ENCODE measurements at regions not wholly inside any gene's neighbourhood (a gene's known extent, or its start where the extent isn't known, plus 50 kb on each side); places are given as distances from the start of the nearest gene placed in this dataset.

GRCh38 chr18:60804415-60804814, 431.8 kb upstream of the MC4R start:
- DNase-seq: no peak

DNA sequence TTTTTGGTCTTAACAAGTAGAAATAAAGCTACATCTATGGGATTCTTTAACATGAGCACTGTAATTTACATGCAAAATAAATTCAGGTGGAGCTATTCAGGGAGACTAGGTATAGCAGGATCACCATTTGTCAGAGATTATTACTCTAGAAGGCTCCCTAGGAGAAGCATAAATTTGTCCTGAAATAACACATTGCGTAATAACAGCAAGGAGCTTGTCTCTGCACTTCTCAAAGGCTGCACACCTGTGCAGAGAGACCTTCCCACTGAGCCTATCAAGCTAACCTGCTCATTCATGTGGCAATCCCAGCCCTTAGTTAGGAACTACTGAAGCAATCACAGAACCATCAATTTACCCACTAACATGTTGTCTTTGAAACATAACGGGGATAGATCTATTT, 437.4 kb upstream of the MC4R start:
- DNase-seq: no peak

- no peak for DNase-seq
Observed at GRCh38 chr18:60812921-60813320, 440.3 kb upstream of the MC4R start.

GRCh38 chr18:60826346-60826745, 453.8 kb upstream of the MC4R start:
- no peak for DNase-seq

GRCh38 chr18:60831971-60832370, 459.4 kb upstream of the MC4R start:
- no peak for DNase-seq

DNA sequence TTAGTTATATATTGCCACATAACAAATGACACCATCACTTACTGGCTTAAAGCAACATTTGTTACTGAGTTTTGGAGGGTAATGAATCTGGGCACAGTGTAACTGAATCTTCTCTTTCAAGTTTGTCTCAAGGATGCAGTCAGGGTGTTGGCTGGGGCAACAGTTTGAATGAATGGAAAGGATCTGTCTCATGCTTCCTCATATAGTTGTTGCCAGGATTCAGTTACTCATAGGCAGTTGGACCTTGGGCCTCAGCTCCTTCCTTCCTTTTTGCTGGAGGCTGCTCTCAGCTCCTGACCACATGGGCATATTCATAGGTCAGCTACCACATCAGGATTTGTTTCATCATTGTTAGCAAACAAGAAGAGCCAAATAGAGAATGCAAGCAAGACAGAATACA, 466.1 kb upstream of the MC4R start:
- DNase-seq: no peak

DNA sequence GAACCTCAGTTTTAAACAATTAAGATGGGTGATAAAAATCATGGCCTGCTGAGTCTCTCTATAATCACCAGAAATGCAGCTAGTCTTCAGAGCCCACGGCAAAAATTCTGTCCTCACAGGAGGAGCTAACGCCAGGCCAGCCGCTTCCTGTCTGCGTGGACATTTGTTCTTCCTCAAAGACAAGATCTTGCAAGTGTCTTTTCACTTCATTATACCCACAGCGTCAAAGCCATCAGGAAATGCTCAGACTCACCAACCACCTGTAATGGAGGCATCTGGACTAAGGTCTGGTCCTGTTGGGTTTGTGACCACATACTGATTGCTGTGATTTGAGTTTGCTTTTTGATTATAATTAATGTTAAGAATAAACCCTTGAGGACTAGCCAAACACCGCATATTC, 473.8 kb upstream of the MC4R start:
- no peak for DNase-seq

DNA sequence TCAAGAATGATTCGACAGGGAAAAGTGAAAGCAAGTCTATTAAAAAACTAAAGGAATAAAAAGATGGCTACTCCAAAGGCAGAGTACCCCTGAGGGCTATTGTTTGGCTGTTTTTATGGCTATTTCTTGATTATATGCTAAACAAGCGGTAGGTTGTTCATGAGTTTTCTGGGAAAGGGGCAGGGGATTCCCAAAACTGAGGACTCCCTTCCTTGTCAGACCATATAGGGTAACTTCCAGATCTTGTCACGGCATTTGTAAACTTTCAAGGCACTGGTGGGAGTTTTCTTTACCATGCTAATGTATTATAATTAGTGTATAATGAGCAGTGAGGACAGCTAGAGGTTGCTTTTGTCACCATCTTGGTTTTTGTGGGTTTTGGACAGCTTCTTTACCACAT, 474.9 kb upstream of the MC4R start:
- no peak for DNase-seq

DNA sequence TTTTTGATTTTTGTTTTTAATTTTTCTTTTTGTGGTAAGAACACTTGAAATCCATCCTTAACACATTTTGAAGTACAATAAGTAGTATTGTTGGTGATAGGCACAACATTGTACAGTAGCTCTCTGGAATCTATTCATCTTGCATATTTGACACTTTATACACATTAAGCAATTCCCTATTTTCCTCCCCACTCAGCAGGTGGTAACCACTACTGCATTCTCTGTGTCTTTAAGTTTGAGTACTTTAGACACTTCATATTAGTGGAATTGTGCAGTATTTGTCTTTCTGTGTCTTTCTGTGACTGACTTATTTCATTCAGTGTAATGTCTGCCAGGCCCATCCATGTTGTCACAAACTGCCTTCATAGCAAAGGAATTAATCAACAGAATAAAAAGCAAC, 471.7 kb upstream of the CDH20 start:
- DNase-seq: no peak

GRCh38 chr18:60862988-60863387, 470.2 kb upstream of the CDH20 start:
- DNase-seq: no peak

DNA sequence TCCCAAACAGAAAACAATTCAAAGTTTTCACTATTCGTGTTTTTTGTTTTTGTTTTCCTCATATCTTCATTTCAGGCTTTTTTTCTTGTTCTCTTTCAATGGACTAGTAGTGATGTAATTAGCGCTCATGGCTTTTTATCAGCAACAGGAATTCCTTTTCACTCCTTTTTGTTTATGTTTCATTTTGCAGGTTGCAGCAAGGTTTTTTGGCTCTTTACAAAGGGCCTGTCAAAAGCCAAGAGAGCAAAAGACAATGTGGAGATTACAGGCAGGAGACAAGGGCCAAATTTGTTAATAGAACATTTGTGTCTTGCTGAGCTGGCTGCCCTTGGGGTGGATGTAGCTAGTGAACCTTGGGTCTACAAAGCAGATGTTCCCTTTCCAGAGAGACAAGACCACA, 467.4 kb upstream of the CDH20 start:
- no peak for DNase-seq

DNA sequence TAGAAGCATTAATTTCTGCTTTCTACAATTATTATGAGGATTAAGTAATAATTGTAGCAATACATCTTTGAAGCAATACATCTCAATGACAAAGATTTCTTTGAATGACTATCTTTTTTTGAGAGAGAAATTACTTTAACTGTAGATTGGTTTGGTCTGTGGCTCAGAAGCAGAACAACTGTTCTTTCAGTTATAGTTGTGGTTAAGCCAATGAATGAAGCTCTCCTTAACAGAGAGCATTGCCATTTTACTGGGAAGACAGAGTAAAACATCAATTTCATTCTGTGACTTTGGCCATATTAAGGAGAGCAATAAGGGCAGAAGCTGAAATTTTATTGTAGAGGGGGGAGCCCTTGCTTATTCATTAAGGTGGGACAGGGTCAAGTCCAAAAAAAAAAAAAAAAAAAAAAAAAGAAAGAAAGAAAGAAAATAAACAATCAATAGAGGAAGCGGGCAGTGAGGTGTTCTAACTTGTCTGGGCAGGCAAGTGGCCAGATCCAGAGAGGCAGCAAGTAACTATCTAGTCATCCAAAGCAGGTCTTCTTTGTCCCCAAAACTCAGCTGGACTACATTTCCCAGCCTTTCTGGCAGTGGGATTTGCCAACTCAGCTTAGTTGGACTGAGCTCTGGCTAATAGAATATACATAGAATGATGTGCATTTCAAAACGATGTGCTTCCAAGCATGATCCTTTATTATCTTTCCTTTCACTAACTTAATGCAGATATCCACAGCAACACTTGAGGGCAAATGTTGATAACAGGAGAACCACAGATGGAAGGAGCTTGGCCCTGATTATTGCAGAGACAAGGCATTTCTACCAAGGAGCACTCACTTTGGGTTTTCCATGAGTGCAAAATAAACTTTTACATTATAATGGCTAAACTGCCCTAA, 462.7 kb upstream of the CDH20 start:
- DNase-seq: no peak

- no peak for DNase-seq
Observed at GRCh38 chr18:60872434-60872833, 460.8 kb upstream of the CDH20 start.

- no peak for DNase-seq
Observed at GRCh38 chr18:60873708-60874107, 459.5 kb upstream of the CDH20 start.

- DNase-seq: no peak
Observed at GRCh38 chr18:60875957-60876507, 457.2 kb upstream of the CDH20 start.

GRCh38 chr18:60880184-60880583, 453.0 kb upstream of the CDH20 start:
- DNase-seq: no peak

GRCh38 chr18:60883587-60883986, 449.6 kb upstream of the CDH20 start:
- no peak for DNase-seq

DNA sequence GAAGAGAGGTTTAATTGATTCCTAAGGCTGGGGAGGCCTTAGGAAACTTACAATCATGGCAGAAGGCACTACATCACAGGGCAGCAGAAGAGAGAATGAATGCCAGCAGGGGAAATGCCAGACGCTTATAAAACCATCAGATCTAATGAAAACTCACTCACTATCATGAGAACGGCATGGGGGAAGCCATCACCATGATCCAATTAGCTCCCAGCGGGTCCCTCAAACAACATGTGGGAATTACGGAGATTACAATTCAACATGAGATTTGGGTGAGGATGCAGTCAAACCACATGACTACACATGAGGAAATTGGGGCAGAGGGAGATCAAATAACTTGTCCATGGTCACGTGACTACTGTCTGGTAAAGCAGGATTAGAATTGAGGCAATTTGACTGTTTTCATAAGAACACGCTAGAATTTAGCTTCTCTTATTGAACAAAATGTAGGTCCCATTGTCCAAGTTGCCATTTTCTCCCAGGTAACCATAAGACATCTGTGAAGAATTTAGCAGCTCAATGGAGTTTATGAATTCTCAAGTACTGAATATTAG, 445.1 kb upstream of the CDH20 start:
- DNase-seq: no peak

- no peak for DNase-seq
Observed at GRCh38 chr18:60889442-60889841, 443.8 kb upstream of the CDH20 start.

- DNase-seq: no peak
Observed at GRCh38 chr18:60891936-60892335, 441.3 kb upstream of the CDH20 start.

DNA sequence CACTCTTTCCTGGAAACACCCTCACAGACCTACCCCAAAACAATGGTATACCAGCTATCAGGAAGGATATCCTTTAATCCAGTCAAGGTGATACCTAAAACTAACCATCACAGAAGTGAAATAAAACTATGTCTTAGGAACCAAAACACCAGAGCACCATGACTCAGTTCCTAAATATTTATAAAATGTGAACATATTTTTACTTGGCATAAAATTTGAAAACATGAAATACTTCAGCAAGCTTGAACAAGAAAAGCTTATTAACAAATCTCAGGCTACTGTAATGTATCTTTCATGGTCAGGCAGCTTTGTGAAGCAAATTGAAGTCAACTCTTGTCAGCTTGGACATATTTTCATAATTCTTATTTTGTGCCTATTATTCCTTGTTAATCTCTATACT, 440.8 kb upstream of the CDH20 start:
- DNase-seq: no peak

DNA sequence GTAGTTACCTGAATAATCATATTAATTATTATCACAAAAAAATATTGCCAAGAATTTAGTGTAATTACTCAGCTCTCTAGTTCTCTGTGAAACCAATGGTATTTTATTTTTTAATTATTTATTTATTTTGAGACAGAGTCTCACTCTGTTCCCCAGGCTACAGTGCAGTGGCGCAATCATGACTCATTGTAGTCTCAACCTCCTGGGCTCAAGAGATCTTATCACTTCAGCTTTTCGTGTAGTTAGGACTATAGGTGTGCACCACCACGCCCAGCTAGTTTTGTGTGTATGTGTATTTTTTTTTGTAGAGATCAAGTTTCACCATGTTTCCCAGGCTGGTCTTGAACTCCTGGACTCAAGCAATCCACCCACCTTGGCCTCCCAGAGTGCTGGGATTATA, 440.4 kb upstream of the CDH20 start:
- no peak for DNase-seq

- no peak for DNase-seq
Observed at GRCh38 chr18:60893355-60894097, 439.7 kb upstream of the CDH20 start.

Measured in activated CD4-positive, alpha-beta T cell treated with anti-CD3 and anti-CD28 coated beads, Interleukin-2, amount 50 U/mL, for 16 hours (primary cell).